ENCODE measurements at regions not wholly inside any gene's neighbourhood (a gene's known extent, or its start where the extent isn't known, plus 50 kb on each side); places are given as distances from the start of the nearest gene placed in this dataset.

- ChIA-PET POLR2A (no interaction called here), CTCF (no interaction called here)
- no peak overlapping the region for H3K27ac Mint-ChIP-seq
- no peaks in the 10 kb centered on the region for H3K27me3 Mint-ChIP-seq (ENCODE audit: low read depth)
- no peak for TF ChIP-seq ZNF232 (CRISPR knock-in tag; IDR thresholded peaks at IDR 0.05)
- TF ChIP-seq MXD4 (CRISPR knock-in tag; IDR thresholded peaks at IDR 0.05; ENCODE audit: borderline replicate concordance): no peak
- TF ChIP-seq FOXJ3 (CRISPR knock-in tag; IDR thresholded peaks at IDR 0.05; ENCODE audit: borderline replicate concordance): no peak
- TF ChIP-seq ZNF281 (CRISPR knock-in tag; IDR thresholded peaks at IDR 0.05): no peak
- no peak for TF ChIP-seq ZNF219 (CRISPR knock-in tag; IDR thresholded peaks at IDR 0.05; ENCODE audit: borderline replicate concordance)
- no peak for TF ChIP-seq ERG (CRISPR knock-in tag; IDR thresholded peaks at IDR 0.05)
- TF ChIP-seq NR3C1 (CRISPR knock-in tag; conservative IDR thresholded peaks at IDR 0.05; ENCODE audit: low read depth): no peak
- TF ChIP-seq ELF4 (CRISPR knock-in tag; IDR thresholded peaks at IDR 0.05; ENCODE audit: low read depth): no peak
- no peak for TF ChIP-seq ESRRA (CRISPR knock-in tag; IDR thresholded peaks at IDR 0.05; ENCODE audit: borderline replicate concordance)
- TF ChIP-seq KAT7 (CRISPR knock-in tag; IDR thresholded peaks at IDR 0.05; ENCODE audit: borderline replicate concordance): no peak
- TF ChIP-seq ETV6 (CRISPR knock-in tag; IDR thresholded peaks at IDR 0.05): no peak
- TF ChIP-seq TEAD1 (CRISPR knock-in tag; IDR thresholded peaks at IDR 0.05): no peak
- ATAC-seq (no peak), DNase-seq (ENCODE audit: low spot score) (no peak)
- H3K4me1 Mint-ChIP-seq: no peaks in the 10 kb centered on the region
- no peaks in the 10 kb centered on the region for H3K36me3 Mint-ChIP-seq
- H3K4me3 Mint-ChIP-seq: no peak overlapping the region
- peaks cover 4% of the 10 kb centered on the region; the same call in 1 of the 2 replicates for H3K9me3 Mint-ChIP-seq
These were observed 60.5 kb upstream of the PRKCQ start for GRCh38 chr10:6640433-6641040.

DNA sequence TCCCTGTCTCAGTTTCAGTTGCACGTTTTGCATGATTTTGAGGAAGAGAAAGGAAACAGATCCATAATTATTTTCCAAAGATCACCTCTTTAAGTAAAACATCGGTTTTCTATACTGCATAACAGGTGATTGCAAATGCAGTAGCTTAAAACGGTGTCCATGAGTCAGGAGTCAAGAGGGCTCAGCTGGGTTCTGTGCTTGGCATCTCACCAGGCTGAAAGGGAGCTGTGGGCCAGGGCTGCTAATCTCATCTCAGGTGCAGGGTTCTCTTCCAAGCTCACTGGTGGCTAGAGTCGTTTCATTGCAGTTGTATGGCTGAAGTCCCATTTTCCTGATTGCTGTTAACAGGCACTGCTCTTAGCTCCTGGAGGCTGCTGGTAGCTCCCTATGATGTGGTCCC lies 57.0 kb upstream of the PRKCQ start:
- Mint-ChIP-seq H3K9me3 (peaks cover 22% of the 10 kb centered on the region), H3K27me3 (ENCODE audit: low read depth) (peaks cover 6% of the 10 kb centered on the region; the same call in 1 of the 2 replicates), H3K4me3 (no peak overlapping the region), H3K4me1 (0 out of 2 replicates have a peak, but pooled peaks cover 2% of the 10 kb centered on the region), H3K36me3 (peaks cover 13% of the 10 kb centered on the region), H3K27ac (no peak overlapping the region)
- no peak for DNase-seq (ENCODE audit: low spot score)
- no peak for ATAC-seq
- TF ChIP-seq RELA (CRISPR knock-in tag; IDR thresholded peaks at IDR 0.05; ENCODE audit: borderline replicate concordance): no peak
- no peak for TF ChIP-seq MXD4 (CRISPR knock-in tag; IDR thresholded peaks at IDR 0.05; ENCODE audit: borderline replicate concordance)
- TF ChIP-seq OVOL2 (CRISPR knock-in tag; IDR thresholded peaks at IDR 0.05; ENCODE audit: borderline replicate concordance): no peak
- no peak for TF ChIP-seq ARID4B (CRISPR knock-in tag; IDR thresholded peaks at IDR 0.05; ENCODE audit: borderline replicate concordance)
- TF ChIP-seq GRHL2 (CRISPR knock-in tag; IDR thresholded peaks at IDR 0.05; ENCODE audit: insufficient replicate concordance, severe bottlenecking): no peak
- POLR2A ChIA-PET: no interaction called here
- CTCF ChIA-PET: interaction anchor here (0.7 to 2.9 kb wide), 4 partner anchors 11 to 99 kb away, joined by 3 to 15 read pairs (median 3); no protein-coding TSS in a partner anchor
